ENCODE measurements at regions not wholly inside any gene's neighbourhood (a gene's known extent, or its start where the extent isn't known, plus 50 kb on each side); places are given as distances from the start of the nearest gene placed in this dataset.
"Not testable (repeated sequence)": the region's sequence is repeated elsewhere in the genome, so short reads cannot be mapped to it uniquely, and the experiment has no call there.

- Histone ChIP-seq H3K4me1 (ENCODE audit: control insufficient read depth, insufficient read depth, low read length) (no peaks in the 10 kb centered on the region), H3K4me3 (ENCODE audit: low read length in 2 of 2) (no peak overlapping the region), H3K27me3 (ENCODE audit: control insufficient read depth in 1 of 2, insufficient read depth in 2 of 2, low read length in 2 of 2) (no peaks in the 10 kb centered on the region), H3K9ac (ENCODE audit: low read length in 2 of 2) (no peak overlapping the region), H3K36me3 (ENCODE audit: control insufficient read depth in 2 of 2, insufficient read depth in 2 of 2, low read length in 2 of 2) (no peaks in the 10 kb centered on the region), H3K27ac (ENCODE audit: low read length) (no peak overlapping the region), H3K9me3 (ENCODE audit: control insufficient read depth in 2 of 2, low read length in 2 of 2) (peaks cover 0 to 3% of the 10 kb centered on the region in 2 donors)
Measured at GRCh38 chr2:7627583-7627982, 710.4 kb downstream of the RNF144A start.

- H3K27me3 ChIP-seq (ENCODE audit: control insufficient read depth in 1 of 2, insufficient read depth in 2 of 2, low read length in 2 of 2), result no peaks in the 10 kb centered on the region
- H3K9ac ChIP-seq (ENCODE audit: low read length in 2 of 2), result no peak overlapping the region
- H3K4me3 ChIP-seq (ENCODE audit: low read length in 2 of 2), result no peak overlapping the region
- H3K27ac ChIP-seq (ENCODE audit: low read length), result no peak overlapping the region
- no peaks in the 10 kb centered on the region for H3K36me3 ChIP-seq (ENCODE audit: control insufficient read depth in 2 of 2, insufficient read depth in 2 of 2, low read length in 2 of 2)
- H3K9me3 ChIP-seq (ENCODE audit: control insufficient read depth in 2 of 2, low read length in 2 of 2), result no peaks in the 10 kb centered on the region
- no peaks in the 10 kb centered on the region for H3K4me1 ChIP-seq (ENCODE audit: control insufficient read depth, insufficient read depth, low read length)
Measured at GRCh38 chr2:7632420-7632819, 715.2 kb downstream of the RNF144A start.

GRCh38 chr2:7633566-7634153 is 716.4 kb downstream of the RNF144A start:
- H3K4me1 ChIP-seq (ENCODE audit: control insufficient read depth, insufficient read depth, low read length), result no peaks in the 10 kb centered on the region
- H3K27ac ChIP-seq (ENCODE audit: low read length), result no peak overlapping the region
- no peak overlapping the region for H3K4me3 ChIP-seq (ENCODE audit: low read length in 2 of 2)
- H3K27me3 ChIP-seq (ENCODE audit: control insufficient read depth in 1 of 2, insufficient read depth in 2 of 2, low read length in 2 of 2), result no peaks in the 10 kb centered on the region
- H3K9ac ChIP-seq (ENCODE audit: low read length in 2 of 2), result no peak overlapping the region
- no peaks in the 10 kb centered on the region for H3K36me3 ChIP-seq (ENCODE audit: control insufficient read depth in 2 of 2, insufficient read depth in 2 of 2, low read length in 2 of 2)
- no peaks in the 10 kb centered on the region for H3K9me3 ChIP-seq (ENCODE audit: control insufficient read depth in 2 of 2, low read length in 2 of 2)

- Histone ChIP-seq H3K9me3 (ENCODE audit: control insufficient read depth in 2 of 2, low read length in 2 of 2) (no peaks in the 10 kb centered on the region), H3K27me3 (ENCODE audit: control insufficient read depth in 1 of 2, insufficient read depth in 2 of 2, low read length in 2 of 2) (no peaks in the 10 kb centered on the region), H3K4me3 (ENCODE audit: low read length in 2 of 2) (no peak overlapping the region), H3K4me1 (ENCODE audit: control insufficient read depth, insufficient read depth, low read length) (no peaks in the 10 kb centered on the region), H3K36me3 (ENCODE audit: control insufficient read depth in 2 of 2, insufficient read depth in 2 of 2, low read length in 2 of 2) (no peaks in the 10 kb centered on the region), H3K9ac (ENCODE audit: low read length in 2 of 2) (no peak overlapping the region), H3K27ac (ENCODE audit: low read length) (no peak overlapping the region)
Measured at GRCh38 chr2:7634409-7634808, 717.2 kb downstream of the RNF144A start.

GRCh38 chr2:7639476-7639875 is 722.3 kb downstream of the RNF144A start:
- no peak overlapping the region for H3K27ac ChIP-seq (ENCODE audit: low read length)

GRCh38 chr2:7641272-7641671 is 724.1 kb downstream of the RNF144A start:
- not testable (repeated sequence) for H3K27ac ChIP-seq (ENCODE audit: low read length); H3K9ac ChIP-seq (ENCODE audit: low read length in 2 of 2); H3K9me3 ChIP-seq (ENCODE audit: control insufficient read depth in 2 of 2, low read length in 2 of 2); H3K4me3 ChIP-seq (ENCODE audit: low read length in 2 of 2); H3K27me3 ChIP-seq (ENCODE audit: control insufficient read depth in 1 of 2, insufficient read depth in 2 of 2, low read length in 2 of 2); H3K36me3 ChIP-seq (ENCODE audit: control insufficient read depth in 2 of 2, insufficient read depth in 2 of 2, low read length in 2 of 2); H3K4me1 ChIP-seq (ENCODE audit: control insufficient read depth, insufficient read depth, low read length)

More at GRCh38 chr2:7639476-7639875, 722.3 kb downstream of the RNF144A start:
- H3K9me3 ChIP-seq (ENCODE audit: control insufficient read depth in 2 of 2, low read length in 2 of 2), result no peaks in the 10 kb centered on the region
- H3K36me3 ChIP-seq (ENCODE audit: control insufficient read depth in 2 of 2, insufficient read depth in 2 of 2, low read length in 2 of 2), result no peaks in the 10 kb centered on the region
- no peaks in the 10 kb centered on the region for H3K4me1 ChIP-seq (ENCODE audit: control insufficient read depth, insufficient read depth, low read length)
- H3K4me3 ChIP-seq (ENCODE audit: low read length in 2 of 2), result no peak overlapping the region
- H3K9ac ChIP-seq (ENCODE audit: low read length in 2 of 2), result no peak overlapping the region
- no peaks in the 10 kb centered on the region for H3K27me3 ChIP-seq (ENCODE audit: control insufficient read depth in 1 of 2, insufficient read depth in 2 of 2, low read length in 2 of 2)

GRCh38 chr2:7646024-7646423 is 728.8 kb downstream of the RNF144A start:
- no peaks in the 10 kb centered on the region for H3K27me3 ChIP-seq (ENCODE audit: control insufficient read depth in 1 of 2, insufficient read depth in 2 of 2, low read length in 2 of 2)
- H3K27ac ChIP-seq (ENCODE audit: low read length), result no peak overlapping the region
- H3K4me3 ChIP-seq (ENCODE audit: low read length in 2 of 2), result no peak overlapping the region
- H3K9ac ChIP-seq (ENCODE audit: low read length in 2 of 2), result no peak overlapping the region
- H3K4me1 ChIP-seq (ENCODE audit: control insufficient read depth, insufficient read depth, low read length), result no peaks in the 10 kb centered on the region
- no peaks in the 10 kb centered on the region for H3K36me3 ChIP-seq (ENCODE audit: control insufficient read depth in 2 of 2, insufficient read depth in 2 of 2, low read length in 2 of 2)
- H3K9me3 ChIP-seq (ENCODE audit: control insufficient read depth in 2 of 2, low read length in 2 of 2), result no peaks in the 10 kb centered on the region

- no peaks in the 10 kb centered on the region for H3K27me3 ChIP-seq (ENCODE audit: control insufficient read depth in 1 of 2, insufficient read depth in 2 of 2, low read length in 2 of 2)
- no peaks in the 10 kb centered on the region for H3K36me3 ChIP-seq (ENCODE audit: control insufficient read depth in 2 of 2, insufficient read depth in 2 of 2, low read length in 2 of 2)
- no peak overlapping the region for H3K9ac ChIP-seq (ENCODE audit: low read length in 2 of 2)
- no peaks in the 10 kb centered on the region for H3K9me3 ChIP-seq (ENCODE audit: control insufficient read depth in 2 of 2, low read length in 2 of 2)
- no peaks in the 10 kb centered on the region for H3K4me1 ChIP-seq (ENCODE audit: control insufficient read depth, insufficient read depth, low read length)
- H3K27ac ChIP-seq (ENCODE audit: low read length), result no peak overlapping the region
- no peak overlapping the region for H3K4me3 ChIP-seq (ENCODE audit: low read length in 2 of 2)
Measured at GRCh38 chr2:7646661-7647060, 729.4 kb downstream of the RNF144A start.

- H3K27me3 ChIP-seq (ENCODE audit: control insufficient read depth in 1 of 2, insufficient read depth in 2 of 2, low read length in 2 of 2), result no peaks in the 10 kb centered on the region
Measured at GRCh38 chr2:7648221-7648795, 731.1 kb downstream of the RNF144A start.

GRCh38 chr2:7649461-7650228 is 732.4 kb downstream of the RNF144A start:
- no peak overlapping the region for H3K27ac ChIP-seq (ENCODE audit: low read length)

More at GRCh38 chr2:7648221-7648795, 731.1 kb downstream of the RNF144A start:
- H3K4me3 ChIP-seq (ENCODE audit: low read length in 2 of 2), result no peak overlapping the region
- H3K27ac ChIP-seq (ENCODE audit: low read length), result no peak overlapping the region
- H3K36me3 ChIP-seq (ENCODE audit: control insufficient read depth in 2 of 2, insufficient read depth in 2 of 2, low read length in 2 of 2), result no peaks in the 10 kb centered on the region
- H3K9ac ChIP-seq (ENCODE audit: low read length in 2 of 2), result no peak overlapping the region
- no peaks in the 10 kb centered on the region for H3K4me1 ChIP-seq (ENCODE audit: control insufficient read depth, insufficient read depth, low read length)
- H3K9me3 ChIP-seq (ENCODE audit: control insufficient read depth in 2 of 2, low read length in 2 of 2), result no peaks in the 10 kb centered on the region

GRCh38 chr2:7653617-7654016 is 736.4 kb downstream of the RNF144A start:
- peaks cover 0 to under 1% of the 10 kb centered on the region in 2 donors for H3K27me3 ChIP-seq (ENCODE audit: control insufficient read depth in 1 of 2, insufficient read depth in 2 of 2, low read length in 2 of 2)
- H3K9ac ChIP-seq (ENCODE audit: low read length in 2 of 2), result no peak overlapping the region
- no peaks in the 10 kb centered on the region for H3K9me3 ChIP-seq (ENCODE audit: control insufficient read depth in 2 of 2, low read length in 2 of 2)
- H3K36me3 ChIP-seq (ENCODE audit: control insufficient read depth in 2 of 2, insufficient read depth in 2 of 2, low read length in 2 of 2), result no peaks in the 10 kb centered on the region
- H3K4me3 ChIP-seq (ENCODE audit: low read length in 2 of 2), result no peak overlapping the region
- H3K27ac ChIP-seq (ENCODE audit: low read length), result no peak overlapping the region
- H3K4me1 ChIP-seq (ENCODE audit: control insufficient read depth, insufficient read depth, low read length), result no peaks in the 10 kb centered on the region

More at GRCh38 chr2:7649461-7650228, 732.4 kb downstream of the RNF144A start:
- H3K36me3 ChIP-seq (ENCODE audit: control insufficient read depth in 2 of 2, insufficient read depth in 2 of 2, low read length in 2 of 2), result no peaks in the 10 kb centered on the region
- no peak overlapping the region for H3K4me3 ChIP-seq (ENCODE audit: low read length in 2 of 2)
- no peak overlapping the region for H3K9ac ChIP-seq (ENCODE audit: low read length in 2 of 2)
- no peaks in the 10 kb centered on the region for H3K4me1 ChIP-seq (ENCODE audit: control insufficient read depth, insufficient read depth, low read length)
- H3K9me3 ChIP-seq (ENCODE audit: control insufficient read depth in 2 of 2, low read length in 2 of 2), result no peaks in the 10 kb centered on the region
- H3K27me3 ChIP-seq (ENCODE audit: control insufficient read depth in 1 of 2, insufficient read depth in 2 of 2, low read length in 2 of 2), result no peaks in the 10 kb centered on the region

Data from stomach smooth muscle (tissue), 2 donors.